ENCODE measurements at regions not wholly inside any gene's neighbourhood (a gene's known extent, or its start where the extent isn't known, plus 50 kb on each side); places are given as distances from the start of the nearest gene placed in this dataset.

DNA sequence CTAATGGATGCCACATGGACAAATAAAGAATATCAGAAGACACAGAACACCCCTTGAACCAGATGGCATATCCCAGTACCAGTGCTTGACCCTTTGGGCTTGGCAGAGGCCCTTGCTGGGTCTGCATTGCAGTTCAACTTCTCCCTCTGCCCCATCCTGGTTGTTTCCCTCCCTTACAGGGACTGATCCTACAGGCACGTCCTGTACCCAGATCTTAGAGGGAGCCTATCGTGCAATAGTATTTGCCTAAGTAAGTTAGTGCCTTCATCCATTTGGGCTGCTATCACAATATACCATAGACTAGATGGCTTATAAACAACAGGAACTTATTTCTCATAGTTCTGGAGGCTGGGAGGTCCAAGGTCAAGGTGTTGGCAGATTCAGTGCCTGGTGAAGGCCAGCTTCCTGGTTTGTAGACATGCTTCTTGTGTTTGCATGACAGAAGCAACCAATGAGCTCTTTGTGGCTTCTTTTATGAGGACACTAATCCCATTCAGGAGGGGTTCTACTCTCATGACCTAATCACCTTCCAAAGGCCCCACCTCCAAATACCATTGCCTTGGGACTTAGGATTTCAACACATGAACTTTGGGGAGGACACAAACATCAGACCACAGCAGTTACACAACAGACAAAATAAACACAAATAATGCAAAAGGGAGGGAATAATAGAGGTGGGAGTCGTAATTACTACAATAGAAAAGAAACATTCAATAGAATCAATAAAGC is 146.5 kb upstream of the MSX1 start:
- 88 to 98% (median 93%) methylated on average over 3 of the region's 3 CpGs for WGBS, 5 donors
- no peaks in the 10 kb centered on the region for H3K4me1 ChIP-seq
- H3K27me3 ChIP-seq (replicated peaks in 1 of 7) = no peaks in the 10 kb centered on the region
- H3K36me3 ChIP-seq = no peaks in the 10 kb centered on the region
- H3K9me3 ChIP-seq = peaks cover 0 to 14% (median 5%) of the 10 kb centered on the region in 8 donors
- intact Hi-C loops (cut with DNase I; ENCODE audit: low total_unique reads) = no loop called here
- H3K27ac ChIP-seq = no peak overlapping the region
- no peak for DNase-seq
- no peak overlapping the region for H3K4me3 ChIP-seq
- TF ChIP-seq, protein P1, sequence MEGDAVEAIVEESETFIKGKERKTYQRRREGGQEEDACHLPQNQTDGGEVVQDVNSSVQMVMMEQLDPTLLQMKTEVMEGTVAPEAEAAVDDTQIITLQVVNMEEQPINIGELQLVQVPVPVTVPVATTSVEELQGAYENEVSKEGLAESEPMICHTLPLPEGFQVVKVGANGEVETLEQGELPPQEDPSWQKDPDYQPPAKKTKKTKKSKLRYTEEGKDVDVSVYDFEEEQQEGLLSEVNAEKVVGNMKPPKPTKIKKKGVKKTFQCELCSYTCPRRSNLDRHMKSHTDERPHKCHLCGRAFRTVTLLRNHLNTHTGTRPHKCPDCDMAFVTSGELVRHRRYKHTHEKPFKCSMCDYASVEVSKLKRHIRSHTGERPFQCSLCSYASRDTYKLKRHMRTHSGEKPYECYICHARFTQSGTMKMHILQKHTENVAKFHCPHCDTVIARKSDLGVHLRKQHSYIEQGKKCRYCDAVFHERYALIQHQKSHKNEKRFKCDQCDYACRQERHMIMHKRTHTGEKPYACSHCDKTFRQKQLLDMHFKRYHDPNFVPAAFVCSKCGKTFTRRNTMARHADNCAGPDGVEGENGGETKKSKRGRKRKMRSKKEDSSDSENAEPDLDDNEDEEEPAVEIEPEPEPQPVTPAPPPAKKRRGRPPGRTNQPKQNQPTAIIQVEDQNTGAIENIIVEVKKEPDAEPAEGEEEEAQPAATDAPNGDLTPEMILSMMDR (IDR thresholded peaks at IDR 0.05 in 8 of 11, conservative IDR thresholded peaks at IDR 0.05 in 3 of 11) = no peak
- TF ChIP-seq POLR2AphosphoS5 (IDR thresholded peaks at IDR 0.05) = no peak
- TF ChIP-seq POLR2A (IDR thresholded peaks at IDR 0.05) = no peak

GRCh38 chr4:4711902-4712301 is 147.6 kb upstream of the MSX1 start:
- peaks cover 0 to 19% (median 5%) of the 10 kb centered on the region in 8 donors for H3K9me3 ChIP-seq
- 91 to 97% (median 97%) methylated on average over 3 of the region's 3 CpGs for WGBS, 5 donors

DNA sequence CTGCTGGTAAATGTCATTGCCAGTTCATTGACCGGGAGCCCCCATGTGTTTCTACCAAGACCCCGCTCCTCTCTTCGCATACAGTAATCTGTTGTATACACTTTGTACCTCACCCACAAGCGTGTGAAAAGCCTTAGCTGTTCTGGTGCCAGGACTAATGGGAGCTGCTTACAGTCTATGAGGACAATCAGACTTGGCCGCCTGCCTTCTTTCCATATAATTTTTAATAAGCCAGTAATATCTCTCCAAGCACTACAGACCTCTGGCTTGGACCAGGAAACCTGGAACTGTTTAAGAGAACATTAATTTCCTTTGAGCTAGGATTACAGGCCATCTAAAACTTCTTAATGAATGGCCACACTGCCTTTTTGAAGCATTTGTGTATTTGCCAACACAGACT is 149.7 kb upstream of the MSX1 start:
- Histone ChIP-seq H3K9me3 (peaks cover 0 to 19% (median 5%) of the 10 kb centered on the region in 8 donors), H3K36me3 (peaks cover 0 to 7% (median 0%) of the 10 kb centered on the region in 6 donors), H3K27me3 (replicated peaks in 1 of 7) (no peaks in the 10 kb centered on the region), H3K4me1 (no peaks in the 10 kb centered on the region), H3K27ac (no peak overlapping the region), H3K4me3 (no peak overlapping the region)
- TF ChIP-seq POLR2AphosphoS5 (IDR thresholded peaks at IDR 0.05) (no peak), POLR2A (IDR thresholded peaks at IDR 0.05) (no peak)
- TF ChIP-seq, protein P1 (IDR thresholded peaks at IDR 0.05 in 8 of 11, conservative IDR thresholded peaks at IDR 0.05 in 3 of 11) = no peak
- WGBS, 5 donors = 94 to 98% (median 95%) methylated on average over 5 of the region's 5 CpGs
- DNase-seq = no peak
- intact Hi-C loops (cut with DNase I; ENCODE audit: low total_unique reads) = no loop called here

More at GRCh38 chr4:4711902-4712301, 147.6 kb upstream of the MSX1 start:
- intact Hi-C loops (cut with DNase I; ENCODE audit: low total_unique reads) = no loop called here
- Histone ChIP-seq H3K27me3 (replicated peaks in 1 of 7) (no peaks in the 10 kb centered on the region), H3K27ac (no peak overlapping the region), H3K36me3 (no peaks in the 10 kb centered on the region), H3K4me1 (no peaks in the 10 kb centered on the region), H3K4me3 (no peak overlapping the region)
- TF ChIP-seq POLR2A (IDR thresholded peaks at IDR 0.05) (no peak), POLR2AphosphoS5 (IDR thresholded peaks at IDR 0.05) (no peak)
- TF ChIP-seq, protein P1 (IDR thresholded peaks at IDR 0.05 in 8 of 11, conservative IDR thresholded peaks at IDR 0.05 in 3 of 11) = no peak
- no peak for DNase-seq

DNA sequence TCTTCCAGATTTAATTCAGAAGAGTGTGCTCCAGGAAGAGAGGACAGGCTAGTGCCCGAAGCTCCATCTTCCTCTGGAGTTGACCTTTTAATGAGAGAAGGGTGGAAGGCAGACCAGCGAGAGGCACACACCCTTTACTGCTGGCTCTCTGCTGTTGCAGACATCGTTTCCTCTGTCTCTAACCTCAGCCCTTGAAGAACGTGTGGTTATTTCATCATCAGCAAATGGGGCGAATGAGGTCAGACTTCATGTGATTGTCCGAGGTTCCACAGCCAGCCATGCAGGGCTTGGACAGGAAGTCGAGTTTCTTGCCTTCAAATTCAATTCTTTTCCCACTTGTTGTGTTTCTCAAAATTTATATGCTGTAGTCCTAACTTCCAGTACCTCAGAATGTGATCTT is 155.2 kb upstream of the MSX1 start:
- Histone ChIP-seq H3K27me3 (replicated peaks in 1 of 7) (no peaks in the 10 kb centered on the region), H3K9me3 (peaks cover 0 to 18% (median 8%) of the 10 kb centered on the region in 8 donors), H3K36me3 (peaks cover 0 to 7% (median 0%) of the 10 kb centered on the region in 6 donors), H3K4me3 (no peak overlapping the region), H3K4me1 (no peaks in the 10 kb centered on the region), H3K27ac (no peak overlapping the region)
- 38 to 59% (median 47%) methylated on average over 6 to 7 of the region's 7 CpGs for WGBS, 5 donors
- no peak for DNase-seq
- TF ChIP-seq POLR2A (IDR thresholded peaks at IDR 0.05) = no peak
- intact Hi-C loops (cut with DNase I; ENCODE audit: low total_unique reads) = no loop called here

All from spleen (tissue), 11 donors.